SW480 (cell line): ENCODE measurements at regions not wholly inside any gene's neighbourhood (a gene's known extent, or its start where the extent isn't known, plus 50 kb on each side); places are given as distances from the start of the nearest gene placed in this dataset.

Source experiments
- DNase-seq: peaks from one replicate; pipeline ENCODE4 v3.0.0-alpha.2; 2016; ENCODE audit warnings: low spot score

- no peak for DNase-seq
Measured at GRCh38 chrX:130974323-130974722, 71.3 kb upstream of the ENOX2 start.

GRCh38 chrX:130975947-130976346 is 72.9 kb upstream of the ENOX2 start:
- DNase-seq, result peak; percentile 65

GRCh38 chrX:130981836-130982235 is 76.3 kb upstream of the ARHGAP36 start:
- DNase-seq, result no peak

- DNase-seq, result no peak
Measured at GRCh38 chrX:130984782-130985181, 73.4 kb upstream of the ARHGAP36 start.

- no peak for DNase-seq
Measured at GRCh38 chrX:130987241-130987640, 70.9 kb upstream of the ARHGAP36 start.

- DNase-seq, result no peak
Measured at GRCh38 chrX:130990723-130991122, 67.4 kb upstream of the ARHGAP36 start.

GRCh38 chrX:130994671-130995070 is 63.5 kb upstream of the ARHGAP36 start:
- peak; percentile 17 for DNase-seq

- no peak for DNase-seq
Measured at GRCh38 chrX:130995439-130995838, 62.7 kb upstream of the ARHGAP36 start.

GRCh38 chrX:130997314-130997713 is 60.8 kb upstream of the ARHGAP36 start:
- DNase-seq, result no peak

GRCh38 chrX:130999360-130999759 is 58.8 kb upstream of the ARHGAP36 start:
- DNase-seq, result no peak
